ENCODE measurements at regions not wholly inside any gene's neighbourhood (a gene's known extent, or its start where the extent isn't known, plus 50 kb on each side); places are given as distances from the start of the nearest gene placed in this dataset.

DNA sequence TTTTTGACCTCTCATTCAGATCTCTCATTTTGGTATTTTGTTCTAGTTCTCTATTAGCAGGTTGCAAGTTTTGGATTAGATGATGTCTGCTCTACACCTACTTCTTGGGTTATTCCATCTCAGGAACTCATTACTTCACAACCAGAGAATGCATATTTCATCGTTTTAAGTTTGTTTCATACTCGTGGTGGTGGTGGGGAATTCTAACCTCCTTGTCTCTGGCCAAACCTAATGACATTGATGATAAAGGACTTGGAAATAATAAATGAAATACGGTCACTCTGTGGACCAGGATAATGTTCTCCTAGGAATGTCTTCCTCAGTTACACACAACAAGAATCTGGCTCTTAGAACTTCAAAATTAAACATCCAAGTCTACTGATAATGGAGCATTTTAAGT, 115.2 kb downstream of the CDC42EP3 start:
- no TSS peak for BruUV-seq (replicated peaks)
- Histone ChIP-seq H4K20me1 (ENCODE audit: insufficient read depth) (no peaks in the 10 kb centered on the region), H3K79me2 (ENCODE audit: low read depth) (no peaks in the 10 kb centered on the region), H3K4me3 (no peak overlapping the region), H2AFZ (no peak overlapping the region), H3K9me2 (ENCODE audit: insufficient read depth) (no peaks in the 10 kb centered on the region), H3K27ac (no peak overlapping the region), H3K27me3 (ENCODE audit: insufficient read depth, low read depth) (no peaks in the 10 kb centered on the region), H3K4me2 (no peak overlapping the region), H3K9me3 (ENCODE audit: insufficient read depth, low read depth) (peaks cover 9% of the 10 kb centered on the region), H3K36me3 (ENCODE audit: low read depth) (no peaks in the 10 kb centered on the region), H3K4me1 (replicated peaks; ENCODE audit: insufficient read depth) (peaks cover 33% of the 10 kb centered on the region), H3F3A (ENCODE audit: insufficient read depth, low read depth) (peaks cover 15% of the 10 kb centered on the region)
- intact Hi-C loops (cut with micrococcal nuclease; ENCODE audit: unreplicated experiment) = no loop called here
- CTCF ChIA-PET = no interaction called here
- TF ChIP-seq, protein P1, sequence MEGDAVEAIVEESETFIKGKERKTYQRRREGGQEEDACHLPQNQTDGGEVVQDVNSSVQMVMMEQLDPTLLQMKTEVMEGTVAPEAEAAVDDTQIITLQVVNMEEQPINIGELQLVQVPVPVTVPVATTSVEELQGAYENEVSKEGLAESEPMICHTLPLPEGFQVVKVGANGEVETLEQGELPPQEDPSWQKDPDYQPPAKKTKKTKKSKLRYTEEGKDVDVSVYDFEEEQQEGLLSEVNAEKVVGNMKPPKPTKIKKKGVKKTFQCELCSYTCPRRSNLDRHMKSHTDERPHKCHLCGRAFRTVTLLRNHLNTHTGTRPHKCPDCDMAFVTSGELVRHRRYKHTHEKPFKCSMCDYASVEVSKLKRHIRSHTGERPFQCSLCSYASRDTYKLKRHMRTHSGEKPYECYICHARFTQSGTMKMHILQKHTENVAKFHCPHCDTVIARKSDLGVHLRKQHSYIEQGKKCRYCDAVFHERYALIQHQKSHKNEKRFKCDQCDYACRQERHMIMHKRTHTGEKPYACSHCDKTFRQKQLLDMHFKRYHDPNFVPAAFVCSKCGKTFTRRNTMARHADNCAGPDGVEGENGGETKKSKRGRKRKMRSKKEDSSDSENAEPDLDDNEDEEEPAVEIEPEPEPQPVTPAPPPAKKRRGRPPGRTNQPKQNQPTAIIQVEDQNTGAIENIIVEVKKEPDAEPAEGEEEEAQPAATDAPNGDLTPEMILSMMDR (conservative IDR thresholded peaks at IDR 0.05) = no peak
- no peak for TF ChIP-seq EZH2 (IDR thresholded peaks at IDR 0.05; ENCODE audit: low read depth)
- POLR2A ChIA-PET (ENCODE audit: unreplicated experiment) = no interaction called here
- DNase-seq = no peak

GRCh38 chr2:37558623-37559022, 112.8 kb downstream of the CDC42EP3 start:
- Histone ChIP-seq H4K20me1 (ENCODE audit: insufficient read depth) (no peaks in the 10 kb centered on the region), H3K79me2 (ENCODE audit: low read depth) (no peaks in the 10 kb centered on the region), H3K27ac (no peak overlapping the region), H3K4me3 (no peak overlapping the region), H3K4me1 (replicated peaks; ENCODE audit: insufficient read depth) (peaks cover 37% of the 10 kb centered on the region), H3K9me2 (ENCODE audit: insufficient read depth) (no peaks in the 10 kb centered on the region), H3K4me2 (no peak overlapping the region), H2AFZ (no peak overlapping the region), H3F3A (ENCODE audit: insufficient read depth, low read depth) (peaks cover 22% of the 10 kb centered on the region), H3K9me3 (ENCODE audit: insufficient read depth, low read depth) (peaks cover 9% of the 10 kb centered on the region), H3K36me3 (ENCODE audit: low read depth) (no peaks in the 10 kb centered on the region), H3K27me3 (ENCODE audit: insufficient read depth, low read depth) (no peaks in the 10 kb centered on the region)
- POLR2A ChIA-PET (ENCODE audit: unreplicated experiment) = interaction anchor here (0.7 kb wide), 1 partner anchor 86 kb away, joined by 6 read pairs; no protein-coding TSS in a partner anchor
- intact Hi-C loops (cut with micrococcal nuclease; ENCODE audit: unreplicated experiment) = no loop called here
- BruUV-seq (replicated peaks) = no TSS peak
- CTCF ChIA-PET = no interaction called here
- TF ChIP-seq, protein P1 (conservative IDR thresholded peaks at IDR 0.05) = no peak
- no peak for TF ChIP-seq EZH2 (IDR thresholded peaks at IDR 0.05; ENCODE audit: low read depth)
- no peak for DNase-seq

DNA sequence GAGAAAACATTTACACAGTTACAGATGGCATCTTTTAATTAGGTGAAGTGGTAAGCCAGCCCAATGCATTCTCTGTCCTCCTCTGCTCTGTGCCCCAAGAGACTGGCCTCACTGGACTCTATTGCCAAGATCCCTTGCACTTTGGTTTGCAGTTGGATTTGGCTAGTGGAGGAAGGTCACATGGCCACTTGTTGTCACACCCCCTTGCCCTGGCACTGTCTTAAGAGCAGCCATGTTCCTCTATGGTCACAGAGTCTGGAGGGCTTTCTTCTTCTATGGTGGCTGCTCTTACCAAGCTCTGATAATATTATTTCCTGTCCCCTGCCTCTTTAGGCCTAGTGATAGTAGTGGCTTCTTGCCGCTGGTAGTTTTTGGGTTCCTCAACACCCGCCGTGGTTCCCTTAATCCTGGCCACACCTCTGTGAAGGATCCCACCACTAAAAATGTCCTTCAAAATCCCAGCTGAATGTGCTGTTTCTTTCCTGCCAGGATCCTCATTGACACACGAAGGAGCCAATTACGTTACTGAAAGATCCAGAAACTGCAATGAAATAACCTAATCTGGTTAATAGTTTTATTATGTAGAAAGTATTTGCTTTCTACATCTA, 111.1 kb downstream of the CDC42EP3 start:
- Histone ChIP-seq H3K27ac (peak overlapping the region; percentile 92), H3F3A (ENCODE audit: insufficient read depth, low read depth) (peaks cover 22% of the 10 kb centered on the region), H3K4me1 (replicated peaks; ENCODE audit: insufficient read depth) (peaks cover 32% of the 10 kb centered on the region), H4K20me1 (ENCODE audit: insufficient read depth) (no peaks in the 10 kb centered on the region), H3K79me2 (ENCODE audit: low read depth) (no peaks in the 10 kb centered on the region), H3K9me2 (ENCODE audit: insufficient read depth) (no peaks in the 10 kb centered on the region), H3K36me3 (ENCODE audit: low read depth) (no peaks in the 10 kb centered on the region), H3K4me3 (no peak overlapping the region), H2AFZ (no peak overlapping the region), H3K9me3 (ENCODE audit: insufficient read depth, low read depth) (peaks cover 9% of the 10 kb centered on the region), H3K4me2 (no peak overlapping the region), H3K27me3 (ENCODE audit: insufficient read depth, low read depth) (no peaks in the 10 kb centered on the region)
- no TSS peak for BruUV-seq (replicated peaks)
- POLR2A ChIA-PET (ENCODE audit: unreplicated experiment) = no interaction called here
- no peak for TF ChIP-seq EZH2 (IDR thresholded peaks at IDR 0.05; ENCODE audit: low read depth)
- TF ChIP-seq, protein P1 (conservative IDR thresholded peaks at IDR 0.05) = no peak
- no peak for DNase-seq
- CTCF ChIA-PET = no interaction called here
- intact Hi-C loops (cut with micrococcal nuclease; ENCODE audit: unreplicated experiment) = loop anchor here (2.0 kb wide), 1 partner anchor 26 kb away; no protein-coding TSS in a partner anchor
